ENCODE measurements at regions not wholly inside any gene's neighbourhood (a gene's known extent, or its start where the extent isn't known, plus 50 kb on each side); places are given as distances from the start of the nearest gene placed in this dataset.

DNA sequence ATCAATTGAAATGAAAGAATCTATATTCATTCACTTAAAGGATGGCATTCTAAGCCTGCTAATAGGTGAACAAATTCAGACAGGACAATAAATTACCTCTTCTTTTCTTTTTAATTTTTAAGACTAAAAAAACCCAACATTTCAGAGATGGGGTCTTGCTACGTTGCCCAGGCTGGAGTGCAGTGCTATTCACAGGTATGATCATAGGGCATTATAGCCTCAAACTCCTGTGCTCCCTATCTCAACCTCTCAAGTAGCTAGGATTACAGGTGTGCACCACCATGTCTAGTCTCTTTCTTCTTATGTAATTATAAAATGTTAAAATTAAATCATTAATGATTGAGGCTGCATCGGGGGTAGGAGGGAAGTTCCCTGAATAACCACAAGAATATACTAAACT, 52.5 kb upstream of the PDLIM5 start:
- DNase-seq (ENCODE audit: low spot score) (no peak), ATAC-seq (no peak), FAIRE-seq (no peak)
- no peaks in the 10 kb centered on the region for H3K27me3 ChIP-seq (ENCODE audit: control insufficient read depth in 1 of 2, insufficient read depth in 2 of 2, low read length in 2 of 2)
- no peak overlapping the region for H3K27ac ChIP-seq (ENCODE audit: extremely low read length, insufficient read depth, low read length)
- no peaks in the 10 kb centered on the region for H3K79me2 ChIP-seq (ENCODE audit: insufficient read depth, low read length)
- BruUV-seq (replicated peaks), result no TSS peak
- no peaks in the 10 kb centered on the region for H3K36me3 ChIP-seq (replicated peaks in 1 of 2; ENCODE audit: control insufficient read depth in 1 of 2, insufficient read depth in 2 of 2, low read length in 2 of 2)
- POLR2A ChIA-PET, result no interaction called here
- WGBS (ENCODE audit: low lambda C conversion rate), result 31% methylated on average over 2 of the region's 2 CpGs
- H3K4me2 ChIP-seq (ENCODE audit: low read depth, low read length), result no peak overlapping the region
- H3K4me3 ChIP-seq (replicated peaks in 1 of 3; ENCODE audit: insufficient read depth in 1 of 3, low read depth in 2 of 3, low read length in 3 of 3), result no peak overlapping the region
- intact Hi-C loops (cut with micrococcal nuclease; ENCODE audit: unreplicated experiment), result no loop called here
- TF ChIP-seq ZNF121 (CRISPR knock-in tag; IDR thresholded peaks at IDR 0.05) (peak; percentile 64), POLR2A (IDR thresholded peaks at IDR 0.05; ENCODE audit: insufficient read depth in 1 of 2, low read depth in 2 of 2, low read length in 2 of 2) (no peak), CREM (IDR thresholded peaks at IDR 0.05) (no peak), CREM (CRISPR knock-in tag; IDR thresholded peaks at IDR 0.05) (no peak), CENPX (CRISPR knock-in tag; IDR thresholded peaks at IDR 0.05) (no peak)
- TF ChIP-seq, protein P1, sequence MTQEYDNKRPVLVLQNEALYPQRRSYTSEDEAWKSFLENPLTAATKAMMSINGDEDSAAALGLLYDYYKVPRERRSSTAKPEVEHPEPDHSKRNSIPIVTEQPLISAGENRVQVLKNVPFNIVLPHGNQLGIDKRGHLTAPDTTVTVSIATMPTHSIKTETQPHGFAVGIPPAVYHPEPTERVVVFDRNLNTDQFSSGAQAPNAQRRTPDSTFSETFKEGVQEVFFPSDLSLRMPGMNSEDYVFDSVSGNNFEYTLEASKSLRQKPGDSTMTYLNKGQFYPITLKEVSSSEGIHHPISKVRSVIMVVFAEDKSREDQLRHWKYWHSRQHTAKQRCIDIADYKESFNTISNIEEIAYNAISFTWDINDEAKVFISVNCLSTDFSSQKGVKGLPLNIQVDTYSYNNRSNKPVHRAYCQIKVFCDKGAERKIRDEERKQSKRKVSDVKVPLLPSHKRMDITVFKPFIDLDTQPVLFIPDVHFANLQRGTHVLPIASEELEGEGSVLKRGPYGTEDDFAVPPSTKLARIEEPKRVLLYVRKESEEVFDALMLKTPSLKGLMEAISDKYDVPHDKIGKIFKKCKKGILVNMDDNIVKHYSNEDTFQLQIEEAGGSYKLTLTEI (CRISPR knock-in tag; conservative IDR thresholded peaks at IDR 0.05), result no peak
- H3K4me1 ChIP-seq (ENCODE audit: insufficient read depth, low read length), result no peaks in the 10 kb centered on the region
- no peak overlapping the region for H2AFZ ChIP-seq (ENCODE audit: low read length)
- in situ Hi-C loops (cut with HindIII; ENCODE audit: extremely low pct_ligation_motif_present, low pct_unique_long_range_greater_than_20kb), result loop anchor here (10.0 kb wide), 1 partner anchor 94 kb away; no protein-coding TSS in a partner anchor
- no peaks in the 10 kb centered on the region for H4K20me1 ChIP-seq (ENCODE audit: insufficient read depth, low read length)
- CTCF ChIA-PET (ENCODE audit: low intra/inter-chr PET ratio, low total read pairs), result no interaction called here
- no peak overlapping the region for H3K9ac ChIP-seq (ENCODE audit: insufficient read depth, low read depth, low read length)
- H3K9me3 ChIP-seq (ENCODE audit: low read length), result no peaks in the 10 kb centered on the region

DNA sequence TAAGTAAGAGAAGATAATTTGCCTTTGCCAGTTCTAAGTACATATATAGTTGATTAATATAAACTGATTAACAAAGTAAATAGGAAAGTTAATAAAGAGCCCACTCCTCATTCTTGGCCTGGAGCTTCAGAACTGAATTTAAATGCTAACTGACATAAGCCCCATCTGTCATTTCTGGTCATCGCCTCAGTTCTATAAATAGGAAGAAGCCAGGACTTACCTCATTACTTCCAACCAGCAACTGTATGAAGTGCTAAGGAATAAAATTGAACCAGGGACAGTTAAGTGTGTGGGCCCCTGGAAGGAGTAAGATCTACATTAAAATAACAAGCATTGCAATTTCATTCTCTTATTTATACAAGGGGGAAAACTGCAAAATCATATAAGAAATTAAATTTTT, 52.0 kb upstream of the PDLIM5 start:
- TF ChIP-seq CENPT (CRISPR knock-in tag; IDR thresholded peaks at IDR 0.05; ENCODE audit: low read depth) (no peak), GABPA (IDR thresholded peaks at IDR 0.05; ENCODE audit: low read depth, low read length) (no peak), GABPA (CRISPR knock-in tag; IDR thresholded peaks at IDR 0.05; ENCODE audit: low read depth) (no peak)
- H3K27me3 ChIP-seq (ENCODE audit: control insufficient read depth in 1 of 2, insufficient read depth in 2 of 2, low read length in 2 of 2), result no peaks in the 10 kb centered on the region
- H3K4me1 ChIP-seq (ENCODE audit: insufficient read depth, low read length), result no peaks in the 10 kb centered on the region
- H3K4me3 ChIP-seq (replicated peaks in 1 of 3; ENCODE audit: insufficient read depth in 1 of 3, low read depth in 2 of 3, low read length in 3 of 3), result no peak overlapping the region
- WGBS (ENCODE audit: low lambda C conversion rate), result 77% methylated on average over 1 of the region's 1 CpG
- no peak overlapping the region for H3K4me2 ChIP-seq (ENCODE audit: low read depth, low read length)
- no TSS peak for BruUV-seq (replicated peaks)
- H3K27ac ChIP-seq (ENCODE audit: extremely low read length, insufficient read depth, low read length), result no peak overlapping the region
- POLR2A ChIA-PET, result no interaction called here
- ATAC-seq (no peak), DNase-seq (ENCODE audit: low spot score) (no peak), FAIRE-seq (no peak)
- H2AFZ ChIP-seq (ENCODE audit: low read length), result no peak overlapping the region
- intact Hi-C loops (cut with micrococcal nuclease; ENCODE audit: unreplicated experiment) (no loop called here), in situ Hi-C loops (cut with HindIII; ENCODE audit: extremely low pct_ligation_motif_present, low pct_unique_long_range_greater_than_20kb) (loop anchor here (10.0 kb wide), 1 partner anchor 95 kb away; no protein-coding TSS in a partner anchor)
- H3K79me2 ChIP-seq (ENCODE audit: insufficient read depth, low read length), result no peaks in the 10 kb centered on the region
- no peaks in the 10 kb centered on the region for H3K36me3 ChIP-seq (replicated peaks in 1 of 2; ENCODE audit: control insufficient read depth in 1 of 2, insufficient read depth in 2 of 2, low read length in 2 of 2)
- CTCF ChIA-PET (ENCODE audit: low intra/inter-chr PET ratio, low total read pairs), result no interaction called here
- H3K9ac ChIP-seq (ENCODE audit: insufficient read depth, low read depth, low read length), result no peak overlapping the region
- no peaks in the 10 kb centered on the region for H4K20me1 ChIP-seq (ENCODE audit: insufficient read depth, low read length)
- H3K9me3 ChIP-seq (ENCODE audit: low read length), result no peaks in the 10 kb centered on the region

Data from HepG2 (cell line).